VCaP (cell line): ENCODE measurements at regions not wholly inside any gene's neighbourhood (a gene's known extent, or its start where the extent isn't known, plus 50 kb on each side); places are given as distances from the start of the nearest gene placed in this dataset.

Source experiments
- H3K27ac ChIP-seq: fragments of 450-650 bp; 2 replicates; pipeline ENCODE4 v1.5.1; 2017
- TF ChIP-seq, protein P1 (sequence below): fragments of 450-650 bp; conservative IDR thresholded peaks from 2 replicates; pipeline ENCODE4 v1.5.1; 2017; ENCODE audit warnings: mild to moderate bottlenecking, moderate library complexity

DNA sequence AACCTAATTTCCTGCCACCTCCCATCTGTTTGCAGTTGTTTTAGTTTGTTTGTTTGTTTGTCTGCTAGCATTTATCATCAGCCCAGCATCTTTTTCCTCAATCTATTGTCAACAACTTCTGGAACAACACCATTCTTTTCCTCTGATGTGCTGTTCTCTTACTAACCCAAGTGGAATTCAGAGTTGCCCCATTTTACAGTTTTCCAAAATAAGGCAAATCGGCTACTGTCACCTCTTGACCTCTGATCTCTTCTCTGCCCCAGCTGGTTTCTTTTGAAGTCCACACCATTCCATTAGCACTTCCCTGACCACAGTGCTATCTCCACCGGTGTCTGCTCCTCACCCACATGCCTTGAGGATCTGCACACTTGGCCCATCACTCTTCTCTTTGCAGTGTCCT, 102.4 kb downstream of the EFNB2 start:
- TF ChIP-seq, protein P1, sequence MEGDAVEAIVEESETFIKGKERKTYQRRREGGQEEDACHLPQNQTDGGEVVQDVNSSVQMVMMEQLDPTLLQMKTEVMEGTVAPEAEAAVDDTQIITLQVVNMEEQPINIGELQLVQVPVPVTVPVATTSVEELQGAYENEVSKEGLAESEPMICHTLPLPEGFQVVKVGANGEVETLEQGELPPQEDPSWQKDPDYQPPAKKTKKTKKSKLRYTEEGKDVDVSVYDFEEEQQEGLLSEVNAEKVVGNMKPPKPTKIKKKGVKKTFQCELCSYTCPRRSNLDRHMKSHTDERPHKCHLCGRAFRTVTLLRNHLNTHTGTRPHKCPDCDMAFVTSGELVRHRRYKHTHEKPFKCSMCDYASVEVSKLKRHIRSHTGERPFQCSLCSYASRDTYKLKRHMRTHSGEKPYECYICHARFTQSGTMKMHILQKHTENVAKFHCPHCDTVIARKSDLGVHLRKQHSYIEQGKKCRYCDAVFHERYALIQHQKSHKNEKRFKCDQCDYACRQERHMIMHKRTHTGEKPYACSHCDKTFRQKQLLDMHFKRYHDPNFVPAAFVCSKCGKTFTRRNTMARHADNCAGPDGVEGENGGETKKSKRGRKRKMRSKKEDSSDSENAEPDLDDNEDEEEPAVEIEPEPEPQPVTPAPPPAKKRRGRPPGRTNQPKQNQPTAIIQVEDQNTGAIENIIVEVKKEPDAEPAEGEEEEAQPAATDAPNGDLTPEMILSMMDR, result no peak
- H3K27ac ChIP-seq, result no peak overlapping the region

DNA sequence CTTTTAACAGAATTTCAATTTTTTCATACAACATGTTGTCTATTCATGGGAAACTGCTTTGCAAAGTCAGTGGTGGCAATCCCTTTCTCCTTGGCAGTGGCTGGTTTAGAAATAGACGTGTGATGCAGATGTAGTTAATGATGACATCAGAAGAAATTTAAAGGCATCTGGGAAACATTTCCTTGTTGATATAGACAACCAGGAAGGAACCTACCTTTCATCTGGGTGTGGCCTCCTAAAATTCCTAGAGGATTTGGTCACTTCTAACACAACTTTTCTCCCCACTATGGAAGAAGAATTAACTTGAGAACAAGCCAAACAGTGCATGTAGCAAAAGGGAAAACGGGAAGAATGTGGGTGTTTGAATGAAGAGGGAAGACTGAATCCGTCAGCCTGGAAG, 102.8 kb downstream of the EFNB2 start:
- H3K27ac ChIP-seq, result no peak overlapping the region
- TF ChIP-seq, protein P1, result no peak

DNA sequence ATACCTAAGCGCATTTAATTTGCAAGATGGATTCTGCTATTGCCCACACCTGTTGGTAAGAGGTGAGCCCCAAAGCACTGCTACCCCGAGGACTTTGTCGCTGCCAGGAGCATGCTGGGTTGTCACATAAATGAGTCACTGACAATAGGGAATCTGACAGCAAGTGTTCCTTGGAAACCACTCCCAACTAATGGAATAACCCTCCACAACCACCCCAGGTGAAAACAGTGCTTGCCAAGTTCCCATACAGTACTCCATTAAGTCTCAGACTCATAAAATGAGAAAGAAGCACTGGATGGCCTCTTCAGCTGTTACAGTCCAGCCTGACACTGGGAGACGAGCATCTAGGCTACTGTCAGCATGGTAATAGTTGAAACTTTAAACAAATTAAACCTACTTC, 108.6 kb downstream of the EFNB2 start:
- TF ChIP-seq, protein P1, result no peak
- H3K27ac ChIP-seq, result no peak overlapping the region

DNA sequence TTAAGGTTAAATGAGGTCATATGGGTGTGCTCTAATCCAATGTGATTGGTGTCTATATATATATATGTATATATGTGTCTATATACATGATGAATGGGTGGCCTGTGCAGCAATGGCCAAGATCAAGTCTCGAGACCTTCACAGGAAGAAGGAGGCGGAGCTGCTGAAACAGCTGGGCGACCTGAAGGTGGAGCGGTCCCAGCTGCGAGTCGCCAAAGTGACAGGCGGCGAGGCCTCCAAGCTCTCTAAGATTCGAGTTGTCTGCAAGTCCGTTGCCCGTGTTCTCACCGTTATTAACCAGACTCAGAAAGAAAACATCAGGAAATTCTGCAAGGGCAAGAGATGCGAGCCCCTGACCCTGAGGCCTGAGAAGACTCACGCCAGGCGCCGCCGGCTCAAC, 109.8 kb downstream of the EFNB2 start:
- TF ChIP-seq, protein P1, result no peak
- no peak overlapping the region for H3K27ac ChIP-seq

DNA sequence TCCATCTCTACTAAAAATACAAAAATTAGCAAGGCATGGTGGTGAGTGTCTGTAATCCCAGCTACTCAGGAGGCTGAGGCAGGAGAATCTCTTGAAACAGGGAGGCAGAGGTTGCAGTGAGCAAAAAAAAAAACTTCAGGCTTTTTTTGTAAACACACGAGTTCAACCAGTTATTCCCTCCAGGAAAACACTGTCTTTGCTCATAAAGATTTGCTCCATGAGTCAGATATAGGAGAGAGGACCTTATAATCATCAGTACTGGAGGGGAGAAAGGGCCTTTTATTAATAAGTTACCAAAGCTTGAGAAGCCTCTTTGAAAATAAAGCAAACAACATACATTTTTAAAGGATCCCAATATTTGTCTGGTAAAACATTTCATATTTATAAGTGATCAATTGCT, 110.7 kb downstream of the EFNB2 start:
- TF ChIP-seq, protein P1, result no peak
- no peak overlapping the region for H3K27ac ChIP-seq

DNA sequence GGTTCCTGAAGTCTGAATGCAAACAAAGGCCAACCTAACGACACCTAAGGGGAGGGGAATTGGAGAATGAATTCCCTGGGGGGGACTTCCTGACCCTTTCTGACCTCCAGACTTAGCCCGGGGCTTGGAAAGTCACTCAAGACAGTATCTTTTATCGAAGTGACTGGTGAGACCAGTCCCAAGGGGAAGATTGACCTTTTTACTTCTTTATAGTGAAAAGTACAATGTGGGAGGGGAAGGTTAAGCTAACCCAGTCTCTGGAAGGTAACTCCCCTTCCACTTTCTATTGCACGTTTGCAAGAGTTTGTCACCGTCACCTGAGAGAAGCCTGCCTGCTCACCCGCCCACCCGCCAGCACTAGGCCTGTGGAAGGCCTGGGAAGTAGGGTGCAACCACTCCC, 111.9 kb downstream of the EFNB2 start:
- TF ChIP-seq, protein P1, result no peak
- no peak overlapping the region for H3K27ac ChIP-seq

DNA sequence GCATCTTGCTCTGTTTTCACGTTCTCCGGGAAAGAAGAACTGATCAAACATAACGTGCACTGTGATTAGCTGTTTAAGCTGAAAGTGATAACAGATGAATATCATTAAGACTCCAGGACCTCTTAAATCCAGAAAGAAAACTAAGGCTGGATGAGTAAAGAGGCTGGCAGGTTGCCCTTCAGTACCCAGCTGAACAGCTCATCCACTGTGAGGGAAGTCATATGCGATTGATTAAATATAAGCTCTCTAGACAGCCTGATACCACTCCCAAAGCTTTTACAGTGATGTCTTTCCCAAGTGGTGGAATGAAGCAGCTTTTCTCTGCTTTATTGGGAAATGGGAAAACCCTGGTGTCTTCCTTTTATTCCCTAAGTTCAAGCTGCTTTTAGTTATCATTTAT, 116.9 kb downstream of the EFNB2 start:
- no peak overlapping the region for H3K27ac ChIP-seq
- TF ChIP-seq, protein P1, result no peak
